Lower leg skin (tissue), 3 donors: ENCODE measurements at regions not wholly inside any gene's neighbourhood (a gene's known extent, or its start where the extent isn't known, plus 50 kb on each side); places are given as distances from the start of the nearest gene placed in this dataset.
"Not testable (repeated sequence)": the region's sequence is repeated elsewhere in the genome, so short reads cannot be mapped to it uniquely, and the experiment has no call there.

Experiments used
- CTCF ChIP-seq, 3 donors: fragments of 450-650 bp; IDR thresholded peaks; one replicate each; pipeline ENCODE4 v1.5.1; 2016; ENCODE audit warnings: antibody characterized with exemption in 3 of 3, mild to moderate bottlenecking in 3 of 3, moderate library complexity in 2 of 3
- POLR2A ChIP-seq, 2 donors: fragments of 450-650 bp; IDR thresholded peaks; one replicate each; pipeline ENCODE4 v1.6.1; 2016 to 2017; ENCODE audit warnings: antibody characterized with exemption in 2 of 2, mild to moderate bottlenecking in 1 of 2, moderate library complexity in 1 of 2

DNA sequence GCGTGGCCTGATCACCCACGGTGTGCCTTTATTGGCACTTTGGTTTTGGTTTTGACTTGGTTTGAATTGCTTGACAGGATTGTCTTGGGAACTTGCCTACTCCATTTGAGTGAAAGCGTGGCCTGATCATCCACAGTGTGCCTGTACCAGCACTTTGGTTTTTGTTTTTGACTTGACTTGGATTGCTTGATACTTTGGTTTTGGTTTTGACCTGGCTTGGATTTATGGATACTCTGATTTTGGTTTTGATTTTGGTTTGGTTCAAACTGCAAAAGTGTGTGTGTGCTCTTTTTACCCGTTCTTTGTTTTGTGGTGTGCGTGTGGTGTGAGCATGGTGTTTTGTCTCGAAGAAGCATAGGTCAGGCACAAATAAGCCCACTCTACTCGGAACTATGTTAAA is 58.8 kb upstream of the SPIN4 start:
- not testable (repeated sequence) for TF ChIP-seq CTCF, POLR2A (IDR thresholded peaks at IDR 0.05)
